Nucleus accumbens (tissue), 56 donors: ENCODE measurements at regions not wholly inside any gene's neighbourhood (a gene's known extent, or its start where the extent isn't known, plus 50 kb on each side); places are given as distances from the start of the nearest gene placed in this dataset.
"Not testable (repeated sequence)": the region's sequence is repeated elsewhere in the genome, so short reads cannot be mapped to it uniquely, and the experiment has no call there.

ENCODE experiments used
- DNase-seq, 56 donors: peaks; one replicate each; lab custom pipeline; 2025; lab: John Stamatoyannopoulos, UW

DNA sequence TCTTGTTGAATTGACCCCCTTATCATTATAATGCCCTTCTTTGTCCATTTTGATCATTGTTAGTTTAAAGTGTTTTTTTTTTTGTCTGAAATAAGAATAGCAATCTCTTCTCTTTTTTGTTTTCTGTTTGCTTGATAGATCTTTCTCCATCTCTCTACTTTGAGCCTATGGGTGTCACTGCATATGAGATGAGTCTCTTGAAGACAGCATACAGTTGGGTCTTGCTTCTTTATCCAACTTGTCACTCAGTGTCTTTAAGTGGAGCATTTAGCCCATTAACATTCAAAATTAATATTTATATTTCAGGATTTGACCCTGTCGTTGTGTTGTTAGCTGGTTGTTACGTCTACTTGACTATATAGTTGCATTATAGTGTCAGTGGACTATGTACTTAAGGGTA is 135.4 kb downstream of the HMHB1 start:
- no peak for DNase-seq

DNA sequence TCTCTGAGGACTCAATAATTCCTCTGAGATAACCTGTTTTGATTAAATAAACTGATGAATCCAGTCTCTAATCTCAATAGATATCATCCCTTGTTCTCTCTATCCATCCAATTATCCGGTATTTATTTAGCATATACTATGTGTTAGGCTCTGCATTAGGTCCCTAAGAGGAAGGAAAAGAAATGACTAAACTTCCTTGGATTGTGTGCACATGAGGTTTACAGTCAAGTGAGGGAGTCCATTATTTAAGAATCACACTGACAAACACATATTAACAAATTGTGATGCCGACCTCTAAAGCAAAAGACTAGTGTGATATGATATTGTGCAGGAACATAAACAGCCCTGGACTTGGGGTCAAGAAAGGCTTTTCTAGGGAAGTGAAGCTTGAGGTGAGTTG is 140.8 kb downstream of the HMHB1 start:
- DNase-seq: no peak

DNA sequence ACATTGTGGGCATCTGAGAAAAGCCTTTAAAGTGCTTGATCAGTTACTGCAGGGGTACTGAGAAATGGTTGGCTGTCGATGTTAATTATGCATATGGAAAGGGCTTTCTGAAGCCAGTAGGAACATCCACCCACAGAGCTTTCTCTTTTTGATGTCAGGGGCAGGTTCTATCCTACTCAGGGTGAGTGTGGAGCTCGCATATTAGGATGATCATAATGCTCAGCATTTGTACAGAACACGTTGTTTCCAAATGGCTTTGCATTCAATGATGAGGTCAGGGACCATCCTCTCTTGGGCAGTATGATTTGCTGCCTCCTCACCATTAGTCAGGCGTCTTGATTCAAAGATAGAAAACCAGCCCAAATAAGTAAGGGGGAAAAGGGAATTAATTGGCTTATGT is 141.9 kb downstream of the HMHB1 start:
- no peak for DNase-seq

DNA sequence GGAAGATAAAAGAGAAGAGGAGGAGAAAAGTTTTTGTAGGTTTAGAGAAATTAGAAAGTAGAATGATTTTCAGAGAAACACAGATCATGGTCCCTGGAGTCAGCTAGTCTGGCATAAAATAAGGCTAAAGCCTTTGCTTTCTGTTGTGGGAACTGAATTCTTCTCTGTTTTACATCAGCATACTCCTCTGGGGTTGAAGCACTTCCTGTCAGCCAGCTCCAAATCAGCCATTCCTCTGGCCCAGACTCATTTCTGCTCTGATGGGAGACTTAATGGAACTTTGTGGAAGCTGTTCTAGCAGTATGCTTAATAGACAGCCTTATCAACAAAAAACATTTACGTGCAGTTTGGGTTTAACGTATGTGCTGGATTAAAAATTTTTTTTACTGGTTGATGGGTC is 143.2 kb downstream of the HMHB1 start:
- no peak for DNase-seq

DNA sequence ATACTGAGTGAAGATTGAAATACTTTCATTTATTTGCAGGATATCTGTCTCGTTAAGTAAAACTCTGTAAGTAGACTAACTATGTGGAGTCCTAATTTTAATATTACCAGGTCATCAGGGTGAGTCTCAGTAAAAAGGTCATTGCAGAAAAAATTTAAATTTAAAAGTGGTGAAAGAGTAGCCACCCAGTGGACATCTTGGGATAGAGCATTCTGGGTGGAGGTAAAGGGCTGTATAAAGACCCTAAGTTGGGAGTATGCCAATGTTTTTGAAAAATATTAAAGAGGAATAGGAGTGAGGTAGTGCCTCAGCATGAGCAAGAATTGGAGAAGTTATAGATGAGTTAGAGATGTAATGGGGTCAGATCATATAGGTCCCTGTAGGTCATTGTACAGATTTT is 145.5 kb downstream of the HMHB1 start:
- no peak for DNase-seq

DNA sequence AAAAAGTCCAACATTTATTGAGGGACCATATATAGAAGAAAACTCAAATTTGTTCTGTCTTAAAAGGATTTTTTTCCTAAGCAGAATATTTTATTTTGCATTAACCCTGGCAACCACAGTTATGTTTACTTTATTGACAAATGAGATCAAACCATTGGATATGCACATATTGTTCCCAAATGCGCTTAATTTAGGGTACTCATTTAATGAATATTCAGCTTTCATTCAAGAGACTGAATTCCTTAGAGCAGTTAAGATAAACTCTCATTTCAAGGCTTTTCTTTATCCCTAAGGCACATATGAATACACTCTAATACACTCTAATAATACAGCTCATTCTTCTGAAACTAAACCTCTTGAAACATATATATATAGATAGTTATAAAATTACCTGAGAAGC is 150.2 kb downstream of the HMHB1 start:
- DNase-seq: no peak

DNA sequence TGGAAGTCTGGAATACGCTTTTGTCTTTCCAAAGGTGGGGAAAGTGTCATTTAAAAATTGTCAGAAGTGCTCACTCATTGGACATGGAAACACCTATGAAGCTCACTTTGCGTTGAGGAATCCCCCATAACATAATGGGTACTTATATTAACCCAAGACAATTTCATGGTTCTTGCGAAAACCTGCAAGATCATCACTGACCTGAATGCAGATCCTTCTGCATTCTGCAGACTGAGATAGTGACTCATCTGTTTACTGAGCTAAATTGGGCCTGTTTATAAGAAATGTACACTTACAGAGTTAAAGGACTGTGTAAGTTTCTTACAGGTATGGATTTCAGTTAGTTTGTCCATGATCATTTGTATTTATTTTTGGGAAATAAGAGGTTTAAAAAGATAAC is 153.0 kb downstream of the HMHB1 start:
- no peak for DNase-seq

DNA sequence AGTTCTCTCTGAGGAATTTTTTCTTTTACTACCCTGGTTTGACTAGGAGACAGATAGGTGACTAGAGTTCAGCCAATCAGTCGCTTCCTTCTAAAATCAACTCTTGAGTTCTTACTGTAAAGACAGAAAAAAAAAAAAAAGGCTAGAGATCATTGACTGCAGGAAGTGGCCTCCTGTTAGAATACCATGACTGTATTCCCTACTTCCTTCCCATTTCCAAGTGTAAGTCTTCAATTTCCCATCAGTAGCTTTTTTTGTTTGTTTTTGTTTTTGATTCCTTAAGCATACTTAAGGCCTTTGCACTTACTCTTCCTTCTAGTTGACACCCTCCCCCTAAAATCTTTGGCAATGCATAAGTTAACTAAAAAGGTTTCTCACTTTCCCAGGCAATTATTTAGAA is 154.3 kb downstream of the HMHB1 start:
- no peak for DNase-seq

DNA sequence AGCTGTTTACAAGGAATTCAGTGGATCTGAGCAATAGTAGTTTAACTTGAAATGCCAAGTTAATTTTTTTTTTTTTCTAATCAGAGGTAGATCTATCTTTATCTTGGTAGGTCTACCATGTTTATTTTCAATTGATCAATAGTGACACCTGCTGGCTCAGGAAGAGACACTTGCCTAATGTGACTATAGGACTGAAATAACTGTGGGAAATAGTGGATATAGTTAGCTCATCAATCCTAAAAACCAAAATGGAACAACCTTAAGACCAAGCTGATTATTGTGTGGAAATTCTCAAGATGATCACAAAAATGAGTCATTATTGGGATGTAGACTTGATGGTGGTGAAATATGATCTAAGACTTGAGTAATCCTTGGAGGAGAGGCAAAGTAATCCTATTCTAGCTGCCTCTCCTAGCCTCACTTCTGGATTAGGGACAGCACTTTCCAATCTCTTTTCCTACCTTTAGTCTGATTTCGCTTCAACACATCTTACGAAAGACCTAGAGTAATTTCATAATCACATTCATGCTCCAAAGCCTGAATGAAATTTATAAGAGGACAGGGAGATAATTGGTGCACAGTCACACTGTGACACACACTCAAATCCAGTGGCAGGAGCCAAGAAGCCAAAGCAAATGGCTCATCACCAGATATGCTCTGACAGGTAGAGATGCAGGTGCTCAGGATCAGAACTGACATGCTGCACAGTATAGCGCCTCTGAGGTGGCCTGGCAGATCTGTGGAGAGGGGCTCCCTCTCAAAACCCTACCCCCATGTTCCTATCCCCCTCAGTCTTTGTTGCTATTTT is 156.3 kb downstream of the HMHB1 start:
- peak in 1 of 56 donors; percentile 4 for DNase-seq

DNA sequence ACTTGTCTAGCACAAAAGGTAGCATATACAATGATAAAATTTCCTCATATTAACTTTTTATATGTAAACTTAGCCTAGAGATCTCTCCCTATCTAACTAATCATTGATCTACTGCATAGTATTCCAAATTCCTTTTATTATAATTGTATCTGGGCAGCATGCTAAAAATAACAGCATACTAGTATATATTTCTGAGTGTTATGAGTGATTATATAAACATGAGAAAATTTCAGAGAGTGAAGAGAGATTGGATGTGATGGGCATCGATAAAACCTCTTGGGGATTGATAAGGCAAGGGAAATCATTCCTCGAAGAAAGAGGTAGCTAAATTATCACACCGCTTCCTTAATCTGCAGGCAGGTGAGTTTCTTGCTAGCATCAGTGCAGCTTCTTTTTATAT is 158.2 kb downstream of the HMHB1 start:
- DNase-seq: no peak

DNA sequence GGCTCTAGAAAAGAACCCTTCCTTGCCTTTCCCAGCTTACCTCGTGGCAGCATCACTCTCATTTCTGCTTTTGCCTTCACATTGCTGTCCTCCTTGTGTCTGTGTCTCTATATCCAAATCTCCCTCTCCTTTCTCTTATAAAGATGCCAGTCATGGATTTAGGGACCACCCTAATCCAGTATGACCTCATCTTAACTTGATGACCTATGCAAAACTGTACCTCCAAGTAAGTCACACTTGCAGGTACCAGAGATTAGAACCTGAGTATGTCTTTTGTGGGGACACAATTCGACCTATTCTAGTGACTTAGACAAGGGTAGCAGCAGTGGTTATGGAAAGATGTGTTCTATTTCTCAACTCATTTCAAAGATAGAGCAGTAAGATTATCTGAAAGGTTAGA is 160.1 kb downstream of the HMHB1 start:
- DNase-seq: no peak

DNA sequence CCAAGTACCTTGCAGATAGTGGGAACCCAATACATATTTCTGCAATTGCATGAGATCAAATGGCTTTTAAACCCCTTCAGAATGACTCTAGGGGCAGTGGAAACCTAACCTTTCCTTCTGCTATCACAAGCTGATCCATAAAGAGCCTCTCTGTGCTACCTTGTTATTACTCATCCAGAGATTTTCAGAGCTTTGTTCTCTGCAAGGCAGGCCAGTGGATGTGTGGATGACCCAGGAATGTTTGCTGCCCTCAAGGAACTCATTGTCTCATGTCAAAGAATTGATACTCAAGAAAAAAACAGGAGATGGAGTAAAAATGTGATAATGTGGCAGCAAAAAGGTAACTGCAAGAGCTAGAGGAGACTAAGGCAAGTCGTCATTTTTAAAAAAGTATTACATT is 164.1 kb downstream of the HMHB1 start:
- DNase-seq: no peak

DNA sequence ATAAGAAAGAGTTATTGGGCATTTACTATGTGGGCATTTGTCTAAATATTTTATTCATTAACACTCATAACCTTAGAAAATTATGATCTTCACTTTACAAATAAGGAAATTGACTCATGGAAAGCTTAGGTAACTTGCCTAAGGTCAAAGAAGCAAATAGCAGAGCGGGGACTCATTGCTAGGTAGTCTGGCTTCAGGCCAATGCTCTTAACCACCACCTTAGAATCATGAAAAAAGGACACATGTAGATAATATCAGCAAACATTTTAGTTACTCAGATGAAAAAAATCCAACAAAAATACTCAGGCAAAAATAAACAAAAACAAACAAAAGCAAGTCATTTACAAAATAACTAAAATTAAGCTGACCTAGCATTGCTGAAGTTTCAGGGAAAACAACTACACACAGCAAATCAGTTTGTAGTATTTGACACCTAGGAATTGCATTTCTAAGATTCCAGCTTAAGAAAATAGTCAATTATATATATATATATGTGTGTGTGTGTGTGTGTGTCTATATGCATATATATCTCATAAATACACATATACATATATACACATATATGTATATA is 166.0 kb downstream of the HMHB1 start:
- no peak for DNase-seq

DNA sequence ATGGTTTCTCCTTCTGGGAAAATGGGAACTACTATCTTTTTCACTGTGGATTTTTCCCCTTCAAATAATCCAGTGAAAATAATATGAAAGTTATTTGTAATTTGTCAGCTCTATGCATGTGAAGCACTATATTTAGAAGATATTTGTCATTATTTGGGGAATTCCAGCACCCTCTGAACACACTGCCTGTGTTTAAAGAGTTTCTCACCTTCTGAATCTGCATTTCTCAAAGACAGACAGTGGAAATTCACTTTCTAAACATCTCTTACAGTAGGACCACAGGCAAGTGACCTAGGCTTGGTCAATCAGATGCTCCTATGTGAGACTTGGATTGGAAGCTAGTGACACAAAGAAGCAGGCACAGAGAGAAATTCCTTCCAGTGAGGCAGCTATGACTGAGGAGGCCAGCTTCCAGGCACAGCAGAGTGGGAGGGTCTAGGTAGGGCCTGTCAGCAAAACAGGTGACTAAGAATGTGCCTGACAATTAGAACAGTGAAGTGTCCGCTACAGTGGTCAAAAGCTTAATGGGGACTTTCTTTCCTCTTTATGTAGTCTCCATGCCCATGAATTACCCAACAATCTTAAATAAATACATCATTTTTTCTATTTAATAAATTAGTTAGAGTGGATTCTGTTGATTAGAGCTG is 167.2 kb downstream of the HMHB1 start:
- DNase-seq: no peak

DNA sequence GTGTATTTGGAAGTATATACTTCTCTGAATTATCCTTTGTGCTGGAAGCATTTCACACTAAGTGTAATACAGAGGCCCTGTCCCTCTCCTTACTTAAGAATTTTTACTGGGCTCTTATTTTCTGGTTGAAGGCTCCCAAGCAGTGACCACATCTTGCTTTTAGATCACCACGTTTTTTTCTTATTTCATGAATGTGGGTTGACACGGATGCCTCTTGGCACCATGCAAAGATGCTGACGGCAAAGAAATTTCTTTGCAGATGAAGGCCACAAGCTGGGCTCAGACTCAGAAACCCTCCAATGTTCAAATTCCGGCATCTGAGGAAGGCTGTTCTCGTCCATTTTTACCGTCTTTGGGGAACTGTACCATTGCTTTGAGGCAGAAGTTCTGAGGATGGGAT is 168.5 kb downstream of the HMHB1 start:
- DNase-seq: no peak

DNA sequence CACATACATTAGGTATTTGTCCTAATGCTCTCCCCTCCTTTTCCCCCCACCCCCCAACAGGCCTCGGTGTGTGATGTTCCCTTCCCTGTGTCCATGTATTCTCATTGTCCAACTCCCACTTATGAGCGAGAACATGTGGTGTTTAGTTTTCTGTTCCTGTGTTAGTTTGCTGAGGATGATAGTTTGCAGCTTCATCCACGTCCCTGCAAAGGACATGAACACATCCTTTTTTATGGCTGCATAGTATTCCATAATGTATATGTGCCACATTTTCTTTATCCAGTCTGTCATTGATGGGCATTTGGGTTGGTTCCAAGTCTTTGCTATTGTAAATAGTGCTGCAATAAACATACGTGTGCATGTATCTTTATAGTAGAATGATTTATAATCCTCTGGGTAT is 171.0 kb downstream of the HMHB1 start:
- DNase-seq: not testable (repeated sequence)

DNA sequence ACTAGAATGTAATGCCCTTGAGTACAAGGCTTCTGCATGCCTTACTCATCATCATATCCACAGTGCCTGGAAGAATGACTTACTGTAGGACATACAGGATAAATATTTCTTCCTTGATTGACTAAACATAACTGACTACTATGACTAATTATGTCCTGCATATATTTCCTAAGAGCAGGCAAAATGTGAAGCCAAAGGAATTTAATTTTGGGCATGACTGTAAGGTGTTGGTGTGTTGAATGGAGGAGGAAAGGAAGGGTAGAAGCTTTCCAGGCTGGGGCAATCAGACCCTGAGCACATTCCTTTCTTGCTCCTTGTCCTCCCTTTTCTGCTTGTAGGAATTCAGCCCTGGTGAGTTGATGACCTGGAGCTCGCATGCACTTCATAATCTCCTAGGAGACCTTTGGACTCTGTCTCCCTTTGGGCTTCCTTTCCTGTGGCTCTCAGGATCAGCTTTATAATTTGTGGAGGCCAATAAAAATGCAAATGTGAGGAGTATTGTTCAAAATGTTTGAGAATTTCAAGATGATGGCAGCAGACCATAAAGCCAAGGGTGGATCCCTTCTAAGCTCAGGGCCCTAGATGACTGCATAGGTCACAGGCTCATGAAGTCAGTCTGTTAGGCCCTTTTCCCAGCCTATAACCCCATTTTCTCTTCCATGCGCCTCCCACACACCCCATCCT is 174.0 kb downstream of the HMHB1 start:
- no peak for DNase-seq

DNA sequence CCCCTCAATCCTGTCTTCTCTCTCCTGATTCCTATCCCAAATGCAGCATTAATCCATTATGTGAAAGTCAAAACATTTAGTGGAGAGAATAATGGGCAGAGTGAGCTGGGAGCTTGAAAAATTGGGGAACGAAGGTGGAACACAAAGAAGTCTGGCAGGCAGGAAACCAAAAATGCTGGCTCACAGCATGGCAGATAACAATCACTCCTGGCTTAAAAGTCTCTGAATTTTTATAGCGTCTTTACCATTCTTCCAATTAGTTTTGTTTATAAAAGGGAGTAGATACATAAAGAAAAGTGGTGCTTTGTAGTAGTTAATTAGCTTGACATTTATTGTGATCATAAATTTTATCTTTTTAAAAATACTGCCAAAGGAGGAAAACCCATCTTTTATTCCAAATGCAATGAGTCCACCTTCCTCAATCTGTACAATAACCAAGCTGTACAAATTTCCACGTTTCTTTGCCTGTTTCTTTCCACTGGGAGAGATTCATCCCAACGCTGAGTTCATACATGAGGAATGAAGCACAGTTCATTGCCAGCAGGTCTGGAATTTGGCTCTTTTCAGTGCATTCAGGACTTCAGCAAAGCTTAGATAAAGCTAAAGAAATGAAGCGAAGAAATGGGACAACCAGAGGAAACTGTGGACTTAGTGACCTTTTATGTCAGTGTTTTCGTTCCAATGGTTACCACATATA is 174.7 kb downstream of the HMHB1 start:
- DNase-seq: no peak

DNA sequence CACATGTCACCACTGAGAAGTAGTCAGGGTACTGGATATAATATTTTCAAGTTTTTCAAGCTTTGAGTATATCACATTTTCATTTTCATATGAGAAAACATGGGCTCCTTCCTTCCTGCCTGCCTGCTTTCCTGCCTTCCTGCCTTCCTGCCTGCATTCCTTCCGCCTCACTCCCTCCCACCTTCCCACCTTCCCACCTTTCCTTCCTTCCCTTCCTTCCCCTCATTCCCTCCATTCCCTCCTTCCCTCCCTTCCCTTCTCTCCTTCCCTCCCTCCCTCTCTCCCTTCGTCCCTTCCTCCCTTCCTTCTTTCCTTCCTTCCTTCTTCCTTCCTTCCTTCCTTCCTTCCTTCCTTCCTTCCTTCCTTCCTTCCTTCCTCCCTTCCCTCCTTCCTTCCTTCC is 175.3 kb downstream of the HMHB1 start:
- no peak for DNase-seq

DNA sequence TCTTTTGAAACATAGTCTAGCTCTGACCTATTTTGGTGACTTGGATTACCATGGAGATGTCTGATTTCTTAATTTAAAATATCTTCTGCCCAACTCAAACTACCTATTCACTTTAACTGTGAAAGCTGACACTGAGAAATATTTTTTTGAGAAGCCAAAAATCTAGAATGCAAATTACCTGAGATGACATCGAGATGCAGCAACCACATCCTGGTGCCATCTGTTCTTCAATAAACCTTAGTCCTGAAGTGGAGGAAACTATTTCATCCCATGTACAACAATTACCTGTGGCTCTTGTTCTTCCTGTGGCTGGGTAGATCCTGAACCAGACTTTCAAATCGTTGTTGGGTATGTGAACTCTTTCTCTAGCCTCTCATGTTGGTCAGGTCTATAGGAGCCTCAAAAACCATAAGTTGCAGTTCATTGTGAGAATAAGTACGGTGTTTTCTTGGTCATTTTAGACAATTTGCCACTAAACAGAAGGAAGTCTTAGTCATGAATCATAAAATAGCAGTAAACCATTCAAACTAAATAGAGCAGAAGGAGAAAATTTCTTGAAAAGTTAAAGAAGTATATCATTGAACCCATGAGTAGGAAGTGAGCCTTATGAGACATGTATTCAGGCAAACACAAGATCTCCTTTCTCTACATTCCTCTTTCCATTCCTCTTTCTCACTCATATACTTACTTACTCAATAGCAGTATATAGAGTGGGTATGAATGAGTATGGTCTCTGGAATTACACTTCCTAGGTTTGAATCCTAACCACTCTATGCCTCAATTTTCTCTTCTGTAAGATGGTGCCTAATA is 176.0 kb downstream of the HMHB1 start:
- no peak for DNase-seq
